ENCODE measurements at regions not wholly inside any gene's neighbourhood (a gene's known extent, or its start where the extent isn't known, plus 50 kb on each side); places are given as distances from the start of the nearest gene placed in this dataset.

DNA sequence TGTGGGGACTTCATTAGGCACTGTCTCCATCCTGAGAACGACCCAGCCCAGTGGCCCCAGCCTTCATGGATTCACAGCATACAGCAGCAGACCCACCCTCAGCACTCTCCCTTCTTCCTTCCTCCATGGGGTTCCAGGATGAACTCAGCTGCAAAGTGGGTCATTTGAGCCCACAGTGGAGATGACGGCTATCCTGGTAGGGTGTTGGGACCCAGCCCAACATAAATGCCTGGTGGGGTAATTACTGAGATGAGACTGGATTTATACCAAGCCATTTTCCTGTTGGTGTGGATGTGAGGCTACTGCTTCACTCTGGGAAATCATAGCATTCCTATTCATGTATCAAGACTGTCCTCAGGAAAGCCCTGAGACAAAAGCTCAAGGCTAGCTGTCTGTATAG is 536.7 kb upstream of the TNP1 start:
- TF ChIP-seq RFX5 (IDR thresholded peaks at IDR 0.05; ENCODE audit: low read depth, low read length), result no peak
- no peak for TF ChIP-seq TCF12 (IDR thresholded peaks at IDR 0.05; ENCODE audit: low read depth, low read length)
- TF ChIP-seq, protein P1, sequence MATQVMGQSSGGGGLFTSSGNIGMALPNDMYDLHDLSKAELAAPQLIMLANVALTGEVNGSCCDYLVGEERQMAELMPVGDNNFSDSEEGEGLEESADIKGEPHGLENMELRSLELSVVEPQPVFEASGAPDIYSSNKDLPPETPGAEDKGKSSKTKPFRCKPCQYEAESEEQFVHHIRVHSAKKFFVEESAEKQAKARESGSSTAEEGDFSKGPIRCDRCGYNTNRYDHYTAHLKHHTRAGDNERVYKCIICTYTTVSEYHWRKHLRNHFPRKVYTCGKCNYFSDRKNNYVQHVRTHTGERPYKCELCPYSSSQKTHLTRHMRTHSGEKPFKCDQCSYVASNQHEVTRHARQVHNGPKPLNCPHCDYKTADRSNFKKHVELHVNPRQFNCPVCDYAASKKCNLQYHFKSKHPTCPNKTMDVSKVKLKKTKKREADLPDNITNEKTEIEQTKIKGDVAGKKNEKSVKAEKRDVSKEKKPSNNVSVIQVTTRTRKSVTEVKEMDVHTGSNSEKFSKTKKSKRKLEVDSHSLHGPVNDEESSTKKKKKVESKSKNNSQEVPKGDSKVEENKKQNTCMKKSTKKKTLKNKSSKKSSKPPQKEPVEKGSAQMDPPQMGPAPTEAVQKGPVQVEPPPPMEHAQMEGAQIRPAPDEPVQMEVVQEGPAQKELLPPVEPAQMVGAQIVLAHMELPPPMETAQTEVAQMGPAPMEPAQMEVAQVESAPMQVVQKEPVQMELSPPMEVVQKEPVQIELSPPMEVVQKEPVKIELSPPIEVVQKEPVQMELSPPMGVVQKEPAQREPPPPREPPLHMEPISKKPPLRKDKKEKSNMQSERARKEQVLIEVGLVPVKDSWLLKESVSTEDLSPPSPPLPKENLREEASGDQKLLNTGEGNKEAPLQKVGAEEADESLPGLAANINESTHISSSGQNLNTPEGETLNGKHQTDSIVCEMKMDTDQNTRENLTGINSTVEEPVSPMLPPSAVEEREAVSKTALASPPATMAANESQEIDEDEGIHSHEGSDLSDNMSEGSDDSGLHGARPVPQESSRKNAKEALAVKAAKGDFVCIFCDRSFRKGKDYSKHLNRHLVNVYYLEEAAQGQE (IDR thresholded peaks at IDR 0.05; ENCODE audit: low read depth, low read length), result no peak
- TF ChIP-seq, protein P2, sequence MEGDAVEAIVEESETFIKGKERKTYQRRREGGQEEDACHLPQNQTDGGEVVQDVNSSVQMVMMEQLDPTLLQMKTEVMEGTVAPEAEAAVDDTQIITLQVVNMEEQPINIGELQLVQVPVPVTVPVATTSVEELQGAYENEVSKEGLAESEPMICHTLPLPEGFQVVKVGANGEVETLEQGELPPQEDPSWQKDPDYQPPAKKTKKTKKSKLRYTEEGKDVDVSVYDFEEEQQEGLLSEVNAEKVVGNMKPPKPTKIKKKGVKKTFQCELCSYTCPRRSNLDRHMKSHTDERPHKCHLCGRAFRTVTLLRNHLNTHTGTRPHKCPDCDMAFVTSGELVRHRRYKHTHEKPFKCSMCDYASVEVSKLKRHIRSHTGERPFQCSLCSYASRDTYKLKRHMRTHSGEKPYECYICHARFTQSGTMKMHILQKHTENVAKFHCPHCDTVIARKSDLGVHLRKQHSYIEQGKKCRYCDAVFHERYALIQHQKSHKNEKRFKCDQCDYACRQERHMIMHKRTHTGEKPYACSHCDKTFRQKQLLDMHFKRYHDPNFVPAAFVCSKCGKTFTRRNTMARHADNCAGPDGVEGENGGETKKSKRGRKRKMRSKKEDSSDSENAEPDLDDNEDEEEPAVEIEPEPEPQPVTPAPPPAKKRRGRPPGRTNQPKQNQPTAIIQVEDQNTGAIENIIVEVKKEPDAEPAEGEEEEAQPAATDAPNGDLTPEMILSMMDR (IDR thresholded peaks at IDR 0.05 in 2 of 3, conservative IDR thresholded peaks at IDR 0.05 in 1 of 3; ENCODE audit: control insufficient read depth in 2 of 3, extremely low read depth in 1 of 3, insufficient read depth in 1 of 3, low read depth in 3 of 3, low read length in 3 of 3), result no peak
- no peak for TF ChIP-seq POLR2AphosphoS5 (IDR thresholded peaks at IDR 0.05; ENCODE audit: low read length)
- TF ChIP-seq, protein P3, sequence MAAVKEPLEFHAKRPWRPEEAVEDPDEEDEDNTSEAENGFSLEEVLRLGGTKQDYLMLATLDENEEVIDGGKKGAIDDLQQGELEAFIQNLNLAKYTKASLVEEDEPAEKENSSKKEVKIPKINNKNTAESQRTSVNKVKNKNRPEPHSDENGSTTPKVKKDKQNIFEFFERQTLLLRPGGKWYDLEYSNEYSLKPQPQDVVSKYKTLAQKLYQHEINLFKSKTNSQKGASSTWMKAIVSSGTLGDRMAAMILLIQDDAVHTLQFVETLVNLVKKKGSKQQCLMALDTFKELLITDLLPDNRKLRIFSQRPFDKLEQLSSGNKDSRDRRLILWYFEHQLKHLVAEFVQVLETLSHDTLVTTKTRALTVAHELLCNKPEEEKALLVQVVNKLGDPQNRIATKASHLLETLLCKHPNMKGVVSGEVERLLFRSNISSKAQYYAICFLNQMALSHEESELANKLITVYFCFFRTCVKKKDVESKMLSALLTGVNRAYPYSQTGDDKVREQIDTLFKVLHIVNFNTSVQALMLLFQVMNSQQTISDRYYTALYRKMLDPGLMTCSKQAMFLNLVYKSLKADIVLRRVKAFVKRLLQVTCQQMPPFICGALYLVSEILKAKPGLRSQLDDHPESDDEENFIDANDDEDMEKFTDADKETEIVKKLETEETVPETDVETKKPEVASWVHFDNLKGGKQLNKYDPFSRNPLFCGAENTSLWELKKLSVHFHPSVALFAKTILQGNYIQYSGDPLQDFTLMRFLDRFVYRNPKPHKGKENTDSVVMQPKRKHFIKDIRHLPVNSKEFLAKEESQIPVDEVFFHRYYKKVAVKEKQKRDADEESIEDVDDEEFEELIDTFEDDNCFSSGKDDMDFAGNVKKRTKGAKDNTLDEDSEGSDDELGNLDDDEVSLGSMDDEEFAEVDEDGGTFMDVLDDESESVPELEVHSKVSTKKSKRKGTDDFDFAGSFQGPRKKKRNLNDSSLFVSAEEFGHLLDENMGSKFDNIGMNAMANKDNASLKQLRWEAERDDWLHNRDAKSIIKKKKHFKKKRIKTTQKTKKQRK (IDR thresholded peaks at IDR 0.05; ENCODE audit: low read depth, low read length), result no peak
- TF ChIP-seq EGR1 (IDR thresholded peaks at IDR 0.05; ENCODE audit: borderline replicate concordance in 1 of 2, low read depth in 2 of 2, low read length in 2 of 2), result no peak
- no peak for TF ChIP-seq SMC3 (IDR thresholded peaks at IDR 0.05; ENCODE audit: borderline replicate concordance, low read length)
- no peak for TF ChIP-seq ETV6 (conservative IDR thresholded peaks at IDR 0.05 in 1 of 2, IDR thresholded peaks at IDR 0.05 in 1 of 2; ENCODE audit: borderline replicate concordance in 1 of 2, low read depth in 1 of 2)
- TF ChIP-seq, protein P4, sequence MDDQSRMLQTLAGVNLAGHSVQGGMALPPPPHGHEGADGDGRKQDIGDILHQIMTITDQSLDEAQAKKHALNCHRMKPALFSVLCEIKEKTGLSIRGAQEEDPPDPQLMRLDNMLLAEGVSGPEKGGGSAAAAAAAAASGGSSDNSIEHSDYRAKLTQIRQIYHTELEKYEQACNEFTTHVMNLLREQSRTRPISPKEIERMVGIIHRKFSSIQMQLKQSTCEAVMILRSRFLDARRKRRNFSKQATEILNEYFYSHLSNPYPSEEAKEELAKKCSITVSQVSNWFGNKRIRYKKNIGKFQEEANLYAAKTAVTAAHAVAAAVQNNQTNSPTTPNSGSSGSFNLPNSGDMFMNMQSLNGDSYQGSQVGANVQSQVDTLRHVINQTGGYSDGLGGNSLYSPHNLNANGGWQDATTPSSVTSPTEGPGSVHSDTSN (IDR thresholded peaks at IDR 0.05; ENCODE audit: insufficient replicate concordance, low read depth, low read length), result no peak
- no peak for TF ChIP-seq POLR2A (IDR thresholded peaks at IDR 0.05; ENCODE audit: low read depth, low read length)
- TF ChIP-seq ZNF24 (IDR thresholded peaks at IDR 0.05), result no peak
- TF ChIP-seq, protein P5, sequence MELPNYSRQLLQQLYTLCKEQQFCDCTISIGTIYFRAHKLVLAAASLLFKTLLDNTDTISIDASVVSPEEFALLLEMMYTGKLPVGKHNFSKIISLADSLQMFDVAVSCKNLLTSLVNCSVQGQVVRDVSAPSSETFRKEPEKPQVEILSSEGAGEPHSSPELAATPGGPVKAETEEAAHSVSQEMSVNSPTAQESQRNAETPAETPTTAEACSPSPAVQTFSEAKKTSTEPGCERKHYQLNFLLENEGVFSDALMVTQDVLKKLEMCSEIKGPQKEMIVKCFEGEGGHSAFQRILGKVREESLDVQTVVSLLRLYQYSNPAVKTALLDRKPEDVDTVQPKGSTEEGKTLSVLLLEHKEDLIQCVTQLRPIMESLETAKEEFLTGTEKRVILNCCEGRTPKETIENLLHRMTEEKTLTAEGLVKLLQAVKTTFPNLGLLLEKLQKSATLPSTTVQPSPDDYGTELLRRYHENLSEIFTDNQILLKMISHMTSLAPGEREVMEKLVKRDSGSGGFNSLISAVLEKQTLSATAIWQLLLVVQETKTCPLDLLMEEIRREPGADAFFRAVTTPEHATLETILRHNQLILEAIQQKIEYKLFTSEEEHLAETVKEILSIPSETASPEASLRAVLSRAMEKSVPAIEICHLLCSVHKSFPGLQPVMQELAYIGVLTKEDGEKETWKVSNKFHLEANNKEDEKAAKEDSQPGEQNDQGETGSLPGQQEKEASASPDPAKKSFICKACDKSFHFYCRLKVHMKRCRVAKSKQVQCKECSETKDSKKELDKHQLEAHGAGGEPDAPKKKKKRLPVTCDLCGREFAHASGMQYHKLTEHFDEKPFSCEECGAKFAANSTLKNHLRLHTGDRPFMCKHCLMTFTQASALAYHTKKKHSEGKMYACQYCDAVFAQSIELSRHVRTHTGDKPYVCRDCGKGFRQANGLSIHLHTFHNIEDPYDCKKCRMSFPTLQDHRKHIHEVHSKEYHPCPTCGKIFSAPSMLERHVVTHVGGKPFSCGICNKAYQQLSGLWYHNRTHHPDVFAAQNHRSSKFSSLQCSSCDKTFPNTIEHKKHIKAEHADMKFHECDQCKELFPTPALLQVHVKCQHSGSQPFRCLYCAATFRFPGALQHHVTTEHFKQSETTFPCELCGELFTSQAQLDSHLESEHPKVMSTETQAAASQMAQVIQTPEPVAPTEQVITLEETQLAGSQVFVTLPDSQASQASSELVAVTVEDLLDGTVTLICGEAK (IDR thresholded peaks at IDR 0.05; ENCODE audit: borderline replicate concordance), result no peak
- TF ChIP-seq NFXL1 (IDR thresholded peaks at IDR 0.05; ENCODE audit: borderline replicate concordance), result no peak

Data from GM12878 (cell line).